Vagina (tissue), 2 donors: ENCODE measurements at regions not wholly inside any gene's neighbourhood (a gene's known extent, or its start where the extent isn't known, plus 50 kb on each side); places are given as distances from the start of the nearest gene placed in this dataset.
"Not testable (repeated sequence)": the region's sequence is repeated elsewhere in the genome, so short reads cannot be mapped to it uniquely, and the experiment has no call there.

Experiments
- DNase-seq, 2 donors: peaks; one replicate each; pipeline ENCODE4 v3.0.0-alpha.2; 2017; ENCODE audit errors: extremely low spot score in 2 of 2
- H3K27ac ChIP-seq: fragments of 200-600 bp; sonication (generic); one replicate; pipeline ENCODE4 v1.5.1; 2019
- H3K27me3 ChIP-seq: fragments of 200-600 bp; sonication (generic); one replicate; pipeline ENCODE4 v1.5.1; 2019
- H3K36me3 ChIP-seq, 2 donors: fragments of 200-600 bp; sonication (generic); one replicate each; pipeline ENCODE4 v1.5.1; 2017 to 2019
- H3K4me1 ChIP-seq: fragments of 200-600 bp; sonication (generic); one replicate; pipeline ENCODE4 v1.5.1; 2019
- H3K4me3 ChIP-seq, 2 donors: fragments of 200-600 bp; sonication (generic); 1 replicate in 1 of 2; 2 replicates in 1 of 2; pipeline ENCODE4 v1.5.1; 2016 to 2019
- H3K9me3 ChIP-seq: fragments of 200-600 bp; sonication (generic); one replicate; pipeline ENCODE4 v1.5.1; 2019
- CTCF ChIP-seq, 3 experiments: fragments of 450-650 bp in 2 of 3; fragments of 200-600 bp in 1 of 3; sonication (generic) in 1 of 3; IDR thresholded peaks; one replicate each; pipeline ENCODE4 v1.5.1; 2017 to 2019; ENCODE audit warnings: antibody characterized with exemption in 3 of 3, mild to moderate bottlenecking in 2 of 3, moderate library complexity in 2 of 3
- POLR2A ChIP-seq, 2 donors: fragments of 450-650 bp; IDR thresholded peaks; one replicate each; pipeline ENCODE4 v1.6.1; 2017; ENCODE audit warnings: antibody characterized with exemption in 2 of 2, mild to moderate bottlenecking in 2 of 2, moderate library complexity in 2 of 2
- POLR2AphosphoS5 ChIP-seq, 2 donors: sonication (generic); formaldehyde crosslinking; IDR thresholded peaks; one replicate each; pipeline ENCODE4 v1.9.0; 2017; ENCODE audit warnings: antibody characterized with exemption in 2 of 2, mild to moderate bottlenecking in 2 of 2, low read depth in 1 of 2; ENCODE audit not compliant: insufficient read depth in 1 of 2
- intact Hi-C: fragments of 100-400 bp; cut with DNase I; formaldehyde crosslinking; loops from one replicate; pipeline ENCODE4 v1.15.1; 2023

- Histone ChIP-seq H3K27me3 (no peaks in the 10 kb centered on the region), H3K9me3 (no peaks in the 10 kb centered on the region), H3K36me3 (no peaks in the 10 kb centered on the region), H3K4me3 (no peak overlapping the region), H3K4me1 (peaks cover 13% of the 10 kb centered on the region), H3K27ac (peak overlapping the region; percentile 34)
- intact Hi-C loops, result no loop called here
- TF ChIP-seq CTCF (IDR thresholded peaks at IDR 0.05), result no peak
- no peak for TF ChIP-seq POLR2A (IDR thresholded peaks at IDR 0.05)
- TF ChIP-seq POLR2AphosphoS5 (IDR thresholded peaks at IDR 0.05; ENCODE audit: insufficient read depth in 1 of 2, low read depth in 1 of 2), result no peak
- DNase-seq, result peak in 1 of 2 donors; percentile 96
Observed at GRCh38 chr2:100704156-100704555, 115.8 kb upstream of the NPAS2 start.

GRCh38 chr2:100704711-100705110 lies 115.2 kb upstream of the NPAS2 start:
- no peaks in the 10 kb centered on the region for H3K9me3 ChIP-seq
- DNase-seq, result peak in 1 of 2 donors; percentile 93
- H3K4me3 ChIP-seq, result no peak overlapping the region
- H3K27me3 ChIP-seq, result no peaks in the 10 kb centered on the region
- TF ChIP-seq POLR2A (IDR thresholded peaks at IDR 0.05) (no peak), POLR2AphosphoS5 (IDR thresholded peaks at IDR 0.05; ENCODE audit: insufficient read depth in 1 of 2, low read depth in 1 of 2) (no peak), CTCF (IDR thresholded peaks at IDR 0.05) (no peak)
- H3K4me1 ChIP-seq, result peaks cover 13% of the 10 kb centered on the region
- no peaks in the 10 kb centered on the region for H3K36me3 ChIP-seq
- H3K27ac ChIP-seq, result no peak overlapping the region
- intact Hi-C loops, result no loop called here

- H3K27ac ChIP-seq, result no peak overlapping the region
- H3K36me3 ChIP-seq, result no peaks in the 10 kb centered on the region
- no peak for TF ChIP-seq POLR2AphosphoS5 (IDR thresholded peaks at IDR 0.05; ENCODE audit: insufficient read depth in 1 of 2, low read depth in 1 of 2)
- TF ChIP-seq POLR2A (IDR thresholded peaks at IDR 0.05), result no peak
- TF ChIP-seq CTCF (IDR thresholded peaks at IDR 0.05), result no peak
- H3K4me1 ChIP-seq, result peaks cover 13% of the 10 kb centered on the region
- intact Hi-C loops, result no loop called here
- H3K4me3 ChIP-seq, result no peak overlapping the region
- peak; percentile 67 to 87 for DNase-seq
- H3K27me3 ChIP-seq, result no peaks in the 10 kb centered on the region
- H3K9me3 ChIP-seq, result no peaks in the 10 kb centered on the region
Observed at GRCh38 chr2:100707016-100707947, 112.7 kb upstream of the NPAS2 start.

- no peak for TF ChIP-seq CTCF (IDR thresholded peaks at IDR 0.05)
- no peak for TF ChIP-seq POLR2A (IDR thresholded peaks at IDR 0.05)
- TF ChIP-seq POLR2AphosphoS5 (IDR thresholded peaks at IDR 0.05; ENCODE audit: insufficient read depth in 1 of 2, low read depth in 1 of 2), result no peak
- DNase-seq, result peak; percentile 44 to 82
- H3K4me1 ChIP-seq, result peaks cover 13% of the 10 kb centered on the region
- no peak overlapping the region for H3K4me3 ChIP-seq
- intact Hi-C loops, result no loop called here
- no peaks in the 10 kb centered on the region for H3K9me3 ChIP-seq
- H3K27ac ChIP-seq, result no peak overlapping the region
- no peaks in the 10 kb centered on the region for H3K36me3 ChIP-seq
- H3K27me3 ChIP-seq, result no peaks in the 10 kb centered on the region
Observed at GRCh38 chr2:100708333-100708732, 111.6 kb upstream of the NPAS2 start.

GRCh38 chr2:100713106-100713505 lies 106.8 kb upstream of the NPAS2 start:
- intact Hi-C loops, result no loop called here
- H3K27ac ChIP-seq, result no peak overlapping the region
- H3K27me3 ChIP-seq, result no peaks in the 10 kb centered on the region
- H3K36me3 ChIP-seq, result no peaks in the 10 kb centered on the region
- H3K4me1 ChIP-seq, result no peaks in the 10 kb centered on the region
- H3K4me3 ChIP-seq, result no peak overlapping the region
- no peaks in the 10 kb centered on the region for H3K9me3 ChIP-seq
- TF ChIP-seq POLR2A (IDR thresholded peaks at IDR 0.05) (no peak), POLR2AphosphoS5 (IDR thresholded peaks at IDR 0.05; ENCODE audit: insufficient read depth in 1 of 2, low read depth in 1 of 2) (no peak), CTCF (IDR thresholded peaks at IDR 0.05) (no peak)
- DNase-seq, result peak in 1 of 2 donors; percentile 3

- H3K27ac ChIP-seq, H3K4me1 ChIP-seq, intact Hi-C loops, DNase-seq, H3K36me3 ChIP-seq, H3K27me3 ChIP-seq, H3K9me3 ChIP-seq, H3K4me3 ChIP-seq: not testable (repeated sequence)
Observed at GRCh38 chr2:100714396-100715010, 105.4 kb upstream of the NPAS2 start.

GRCh38 chr2:100715861-100716260 lies 104.1 kb upstream of the NPAS2 start:
- intact Hi-C loops, H3K4me1 ChIP-seq, H3K4me3 ChIP-seq, DNase-seq, H3K36me3 ChIP-seq, H3K27me3 ChIP-seq, H3K27ac ChIP-seq, H3K9me3 ChIP-seq: not testable (repeated sequence)
